ENCODE measurements at regions not wholly inside any gene's neighbourhood (a gene's known extent, or its start where the extent isn't known, plus 50 kb on each side); places are given as distances from the start of the nearest gene placed in this dataset.

DNA sequence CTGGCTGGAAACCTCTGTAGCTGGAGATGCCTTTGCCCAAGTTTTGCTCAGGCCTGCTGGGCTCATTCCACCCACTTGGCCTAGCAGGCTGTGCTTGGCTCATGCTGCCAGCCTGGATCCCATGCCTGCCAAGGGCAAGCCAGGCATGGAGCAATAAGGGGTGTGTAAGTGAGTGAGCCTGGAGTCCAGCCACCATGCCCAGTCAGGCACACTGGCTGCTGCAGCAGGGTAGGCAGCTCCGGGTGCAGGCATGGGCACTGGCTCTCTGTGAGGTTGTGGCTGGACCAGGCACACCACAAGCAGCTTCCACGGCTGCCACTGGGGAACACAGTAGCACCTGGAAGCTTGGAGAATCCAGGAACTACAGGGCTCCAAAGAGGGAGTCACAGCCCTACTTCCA is 147.7 kb upstream of the HS6ST1 start:
- Histone ChIP-seq H3K4me2 (ENCODE audit: insufficient read depth, low read length) (no peak overlapping the region), H3K36me3 (ENCODE audit: insufficient read depth, low read length) (no peaks in the 10 kb centered on the region), H3K27ac (ENCODE audit: low read depth, low read length) (no peak overlapping the region), H3K27me3 (ENCODE audit: insufficient read depth, low read length) (no peaks in the 10 kb centered on the region), H3K4me1 (ENCODE audit: insufficient read depth, low read length) (no peaks in the 10 kb centered on the region), H2AFZ (ENCODE audit: low read length) (no peak overlapping the region), H3K4me3 (ENCODE audit: insufficient read depth, low read length) (no peak overlapping the region), H3K79me2 (ENCODE audit: insufficient read depth, low read length) (no peaks in the 10 kb centered on the region), H4K20me1 (ENCODE audit: insufficient read depth, low read length) (no peaks in the 10 kb centered on the region), H3K9me3 (ENCODE audit: low read depth, low read length) (peaks cover 8% of the 10 kb centered on the region)
- TF ChIP-seq, protein P1, sequence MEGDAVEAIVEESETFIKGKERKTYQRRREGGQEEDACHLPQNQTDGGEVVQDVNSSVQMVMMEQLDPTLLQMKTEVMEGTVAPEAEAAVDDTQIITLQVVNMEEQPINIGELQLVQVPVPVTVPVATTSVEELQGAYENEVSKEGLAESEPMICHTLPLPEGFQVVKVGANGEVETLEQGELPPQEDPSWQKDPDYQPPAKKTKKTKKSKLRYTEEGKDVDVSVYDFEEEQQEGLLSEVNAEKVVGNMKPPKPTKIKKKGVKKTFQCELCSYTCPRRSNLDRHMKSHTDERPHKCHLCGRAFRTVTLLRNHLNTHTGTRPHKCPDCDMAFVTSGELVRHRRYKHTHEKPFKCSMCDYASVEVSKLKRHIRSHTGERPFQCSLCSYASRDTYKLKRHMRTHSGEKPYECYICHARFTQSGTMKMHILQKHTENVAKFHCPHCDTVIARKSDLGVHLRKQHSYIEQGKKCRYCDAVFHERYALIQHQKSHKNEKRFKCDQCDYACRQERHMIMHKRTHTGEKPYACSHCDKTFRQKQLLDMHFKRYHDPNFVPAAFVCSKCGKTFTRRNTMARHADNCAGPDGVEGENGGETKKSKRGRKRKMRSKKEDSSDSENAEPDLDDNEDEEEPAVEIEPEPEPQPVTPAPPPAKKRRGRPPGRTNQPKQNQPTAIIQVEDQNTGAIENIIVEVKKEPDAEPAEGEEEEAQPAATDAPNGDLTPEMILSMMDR (IDR thresholded peaks at IDR 0.05; ENCODE audit: extremely low read depth, low read depth, low read length) = no peak
- no peak for DNase-seq (ENCODE audit: insufficient read length, low spot score, missing footprints)

DNA sequence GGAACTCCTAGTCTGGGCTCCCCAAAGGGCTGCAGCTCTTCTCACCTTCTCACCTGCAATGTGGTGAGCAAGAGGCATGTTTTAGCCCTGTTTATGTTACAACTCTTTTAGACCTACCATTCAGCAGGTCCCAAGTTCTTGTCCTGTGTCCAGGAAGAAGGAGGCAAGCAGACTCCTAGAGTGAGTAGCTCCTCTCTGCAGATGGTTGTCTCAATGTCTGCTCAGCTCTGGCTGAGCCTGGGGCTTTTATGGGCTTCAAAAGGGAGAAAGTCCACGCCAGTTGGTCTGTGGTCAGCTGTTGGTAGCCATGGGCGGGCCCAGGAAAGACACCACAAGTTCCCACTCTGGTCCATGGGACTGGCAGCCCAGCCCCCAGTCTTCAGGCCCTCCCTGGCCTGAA is 148.1 kb upstream of the HS6ST1 start:
- Histone ChIP-seq H3K4me2 (ENCODE audit: insufficient read depth, low read length) (no peak overlapping the region), H3K79me2 (ENCODE audit: insufficient read depth, low read length) (no peaks in the 10 kb centered on the region), H4K20me1 (ENCODE audit: insufficient read depth, low read length) (no peaks in the 10 kb centered on the region), H3K36me3 (ENCODE audit: insufficient read depth, low read length) (no peaks in the 10 kb centered on the region), H3K27me3 (ENCODE audit: insufficient read depth, low read length) (no peaks in the 10 kb centered on the region), H3K4me1 (ENCODE audit: insufficient read depth, low read length) (no peaks in the 10 kb centered on the region), H3K4me3 (ENCODE audit: insufficient read depth, low read length) (no peak overlapping the region), H3K9me3 (ENCODE audit: low read depth, low read length) (peaks cover 8% of the 10 kb centered on the region), H2AFZ (ENCODE audit: low read length) (no peak overlapping the region), H3K27ac (ENCODE audit: low read depth, low read length) (no peak overlapping the region)
- peak; percentile 62 for DNase-seq (ENCODE audit: insufficient read length, low spot score, missing footprints)
- TF ChIP-seq, protein P1 (IDR thresholded peaks at IDR 0.05; ENCODE audit: extremely low read depth, low read depth, low read length) = no peak

DNA sequence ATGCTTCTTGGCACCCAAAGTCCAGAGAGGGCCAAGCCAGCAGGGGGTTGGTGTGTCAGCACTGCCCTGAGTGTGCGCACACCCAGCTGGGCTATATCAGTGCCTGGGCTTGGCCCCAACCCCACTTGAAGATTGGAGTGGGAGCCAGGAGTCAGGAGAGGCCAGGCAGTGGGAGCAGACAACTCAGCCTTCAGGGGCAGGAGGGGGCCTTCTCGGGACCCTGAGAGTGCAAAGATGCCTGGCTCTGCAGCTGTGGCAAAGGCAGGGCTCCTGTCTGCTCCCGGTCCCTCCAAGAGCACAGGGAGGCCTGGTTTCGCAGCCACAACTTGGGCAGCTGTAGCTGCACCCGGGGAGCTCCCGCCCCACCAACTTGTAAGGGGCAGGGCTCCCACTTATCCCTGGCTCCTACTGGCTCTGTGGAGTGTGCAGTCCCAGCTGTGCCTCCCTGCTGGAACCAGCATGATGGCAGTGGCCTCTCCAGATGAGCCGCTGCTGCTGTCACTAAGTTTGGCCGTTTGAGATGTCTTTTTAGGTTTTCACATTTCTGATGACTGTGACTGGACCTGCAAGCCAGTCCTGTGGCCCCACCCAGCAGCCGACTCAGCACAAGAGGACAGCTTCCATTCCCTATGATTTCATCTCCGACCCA is 148.8 kb upstream of the HS6ST1 start:
- Histone ChIP-seq H2AFZ (ENCODE audit: low read length) (no peak overlapping the region), H3K4me3 (ENCODE audit: insufficient read depth, low read length) (no peak overlapping the region), H3K79me2 (ENCODE audit: insufficient read depth, low read length) (no peaks in the 10 kb centered on the region), H3K9me3 (ENCODE audit: low read depth, low read length) (peaks cover 8% of the 10 kb centered on the region), H3K27me3 (ENCODE audit: insufficient read depth, low read length) (no peaks in the 10 kb centered on the region), H4K20me1 (ENCODE audit: insufficient read depth, low read length) (no peaks in the 10 kb centered on the region), H3K4me1 (ENCODE audit: insufficient read depth, low read length) (no peaks in the 10 kb centered on the region), H3K36me3 (ENCODE audit: insufficient read depth, low read length) (no peaks in the 10 kb centered on the region), H3K4me2 (ENCODE audit: insufficient read depth, low read length) (no peak overlapping the region), H3K27ac (ENCODE audit: low read depth, low read length) (no peak overlapping the region)
- peak; percentile 27 for DNase-seq (ENCODE audit: insufficient read length, low spot score, missing footprints)
- TF ChIP-seq, protein P1 (IDR thresholded peaks at IDR 0.05; ENCODE audit: extremely low read depth, low read depth, low read length) = no peak

DNA sequence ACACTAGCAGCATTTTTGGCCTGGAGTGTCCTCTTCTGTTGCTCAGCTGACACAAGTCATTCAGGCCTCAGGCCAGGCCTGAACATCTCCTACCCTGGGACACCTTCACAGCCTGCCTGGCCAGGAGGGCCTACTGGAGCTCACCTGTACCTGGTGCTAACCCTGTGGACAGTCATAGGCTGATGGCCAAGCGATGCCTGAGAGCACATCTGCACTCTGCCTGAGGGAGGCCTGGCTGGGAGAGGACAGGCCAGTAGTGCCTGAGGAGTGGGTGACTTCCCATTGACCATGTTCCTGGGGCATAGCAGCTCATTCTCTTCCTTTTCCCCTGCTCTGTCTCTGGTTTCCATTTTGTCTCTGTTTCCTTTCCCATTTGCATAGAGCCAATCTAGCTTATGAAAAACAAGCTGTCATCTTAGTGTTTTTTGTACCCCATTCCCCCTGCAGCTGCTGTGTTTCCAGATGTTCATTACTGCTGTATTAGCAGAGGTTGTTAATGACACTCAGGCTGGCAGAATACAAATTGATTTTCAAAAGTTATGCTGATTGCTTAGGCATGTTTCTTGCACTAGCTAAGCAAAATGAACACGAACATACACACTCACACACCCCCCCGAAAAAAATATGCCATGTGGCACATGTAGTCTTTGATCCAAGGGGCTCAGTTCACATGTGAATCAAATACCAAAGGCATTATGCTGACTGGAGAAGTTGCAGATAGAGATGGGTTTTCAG is 149.7 kb upstream of the HS6ST1 start:
- Histone ChIP-seq H3K27ac (ENCODE audit: low read depth, low read length) (no peak overlapping the region), H2AFZ (ENCODE audit: low read length) (no peak overlapping the region), H3K9me3 (ENCODE audit: low read depth, low read length) (peaks cover 8% of the 10 kb centered on the region), H3K27me3 (ENCODE audit: insufficient read depth, low read length) (no peaks in the 10 kb centered on the region), H4K20me1 (ENCODE audit: insufficient read depth, low read length) (no peaks in the 10 kb centered on the region), H3K4me2 (ENCODE audit: insufficient read depth, low read length) (no peak overlapping the region), H3K4me3 (ENCODE audit: insufficient read depth, low read length) (no peak overlapping the region), H3K36me3 (ENCODE audit: insufficient read depth, low read length) (no peaks in the 10 kb centered on the region), H3K4me1 (ENCODE audit: insufficient read depth, low read length) (peaks cover 2% of the 10 kb centered on the region), H3K79me2 (ENCODE audit: insufficient read depth, low read length) (no peaks in the 10 kb centered on the region)
- TF ChIP-seq, protein P1 (IDR thresholded peaks at IDR 0.05; ENCODE audit: extremely low read depth, low read depth, low read length) = no peak
- DNase-seq (ENCODE audit: insufficient read length, low spot score, missing footprints) = peak; percentile 32
